OCI-LY3 (cell line): ENCODE measurements at regions not wholly inside any gene's neighbourhood (a gene's known extent, or its start where the extent isn't known, plus 50 kb on each side); places are given as distances from the start of the nearest gene placed in this dataset.

Source experiments
- H2AFZ ChIP-seq: fragments of 200-600, 300-600 bp; shearing (Covaris generic); 2 replicates; pipeline ENCODE4 v1.6.0; 2014; ENCODE audit warnings: antibody characterized with exemption, low read depth, low read length
- H3K27ac ChIP-seq: fragments of 200-600, 300-600 bp; sonication (generic); 2 replicates; pipeline ENCODE4 v1.5.1; 2014; ENCODE audit warnings: mild to moderate bottlenecking, low read length, moderate library complexity, mixed read lengths
- H3K27me3 ChIP-seq: fragments of 200-600, 300-600 bp; sonication (generic); 2 replicates; pipeline ENCODE4 v1.6.1; 2014; ENCODE audit warnings: low read depth, low read length, mixed read lengths
- H3K36me3 ChIP-seq: fragments of 200-600, 300-600 bp; sonication (generic); replicated peaks from 2 replicates; pipeline ENCODE3; 2014; ENCODE audit warnings: low read depth, low read length, mixed read lengths
- H3K4me1 ChIP-seq: fragments of 300-600, 200-600 bp; sonication (generic); 2 replicates; pipeline ENCODE4 v1.6.1; 2014; ENCODE audit warnings: low read length, mixed read lengths
- H3K4me2 ChIP-seq: fragments of 200-600, 300-600 bp; sonication (generic); 2 replicates; pipeline ENCODE4 v1.6.1; 2014; ENCODE audit warnings: low read length, mixed read lengths
- H3K4me3 ChIP-seq: fragments of 300-600, 200-600 bp; sonication (generic); 2 replicates; pipeline ENCODE4 v1.5.1; 2014; ENCODE audit warnings: antibody characterized with exemption, mild to moderate bottlenecking, low read length, moderate library complexity
- H3K79me2 ChIP-seq: fragments of 300-600, 200-600 bp; shearing (Covaris generic); 2 replicates; pipeline ENCODE4 v1.6.1; 2014; ENCODE audit warnings: mild to moderate bottlenecking, low read length, mixed read lengths
- H3K9ac ChIP-seq: fragments of 300-600, 200-600 bp; shearing (Covaris generic); 2 replicates; pipeline ENCODE4 v1.6.0; 2014; ENCODE audit warnings: mild to moderate bottlenecking, low read length, moderate library complexity
- H3K9me3 ChIP-seq: fragments of 200-600, 300-600 bp; shearing (Covaris generic); 2 replicates; pipeline ENCODE4 v1.6.1; 2014; ENCODE audit warnings: low read length, mixed read lengths; ENCODE audit not compliant: insufficient read depth
- H4K20me1 ChIP-seq: fragments of 200-600, 300-600 bp; sonication (generic); 2 replicates; pipeline ENCODE4 v1.6.1; 2016; ENCODE audit warnings: low read length, mixed read lengths; ENCODE audit not compliant: insufficient read depth
- CTCF ChIP-seq: fragments of 200-600, 300-600 bp; sonication (generic); IDR thresholded peaks from 2 replicates; pipeline ENCODE4 v1.5.1; 2014; ENCODE audit warnings: antibody characterized with exemption, low read length, low read depth
- EZH2phosphoT487 ChIP-seq: fragments of 200-600 bp; shearing (Covaris generic); IDR thresholded peaks from 2 replicates; pipeline ENCODE4 v1.6.1; 2018; ENCODE audit warnings: antibody characterized with exemption, mixed run types, low read depth

- H2AFZ ChIP-seq, result no peak overlapping the region
- no peaks in the 10 kb centered on the region for H3K9me3 ChIP-seq
- no peak overlapping the region for H3K4me3 ChIP-seq
- no peak overlapping the region for H3K9ac ChIP-seq
- H3K79me2 ChIP-seq, result 0 out of 2 replicates have a peak, but pooled peaks cover 2% of the 10 kb centered on the region
- TF ChIP-seq CTCF (no peak), EZH2phosphoT487 (no peak)
- H3K27ac ChIP-seq, result no peak overlapping the region
- H3K27me3 ChIP-seq, result no peaks in the 10 kb centered on the region
- H3K4me1 ChIP-seq, result no peaks in the 10 kb centered on the region
- no peaks in the 10 kb centered on the region for H4K20me1 ChIP-seq
- no peaks in the 10 kb centered on the region for H3K36me3 ChIP-seq
- no peak overlapping the region for H3K4me2 ChIP-seq
Measured at GRCh38 chr13:74006666-74007065, 127.5 kb downstream of the KLF12 start.

GRCh38 chr13:74005320-74006157 is 128.7 kb downstream of the KLF12 start:
- H3K79me2 ChIP-seq, result 0 out of 2 replicates have a peak, but pooled peaks cover 2% of the 10 kb centered on the region
- no peaks in the 10 kb centered on the region for H3K9me3 ChIP-seq
- H3K36me3 ChIP-seq, result no peaks in the 10 kb centered on the region
- no peak overlapping the region for H2AFZ ChIP-seq
- TF ChIP-seq EZH2phosphoT487, result no peak
- no peak for TF ChIP-seq CTCF
- H3K27ac ChIP-seq, result no peak overlapping the region
- no peak overlapping the region for H3K4me3 ChIP-seq
- no peak overlapping the region for H3K4me2 ChIP-seq
- H3K27me3 ChIP-seq, result no peaks in the 10 kb centered on the region
- no peak overlapping the region for H3K9ac ChIP-seq
- no peaks in the 10 kb centered on the region for H3K4me1 ChIP-seq
- no peaks in the 10 kb centered on the region for H4K20me1 ChIP-seq

- Histone ChIP-seq H3K4me3 (no peak overlapping the region), H4K20me1 (no peaks in the 10 kb centered on the region), H3K4me1 (no peaks in the 10 kb centered on the region), H3K79me2 (no peaks in the 10 kb centered on the region), H2AFZ (no peak overlapping the region), H3K9me3 (no peaks in the 10 kb centered on the region), H3K9ac (no peak overlapping the region), H3K36me3 (no peaks in the 10 kb centered on the region), H3K27me3 (no peaks in the 10 kb centered on the region), H3K4me2 (no peak overlapping the region), H3K27ac (no peak overlapping the region)
- TF ChIP-seq CTCF, result no peak
- TF ChIP-seq EZH2phosphoT487, result no peak
Measured at GRCh38 chr13:74004109-74004508, 130.1 kb downstream of the KLF12 start.

- no peak overlapping the region for H3K27ac ChIP-seq
- H2AFZ ChIP-seq, result no peak overlapping the region
- H3K27me3 ChIP-seq, result no peaks in the 10 kb centered on the region
- H3K4me2 ChIP-seq, result no peak overlapping the region
- no peak overlapping the region for H3K4me3 ChIP-seq
- no peaks in the 10 kb centered on the region for H3K9me3 ChIP-seq
- no peaks in the 10 kb centered on the region for H3K36me3 ChIP-seq
- TF ChIP-seq CTCF, result no peak
- no peak for TF ChIP-seq EZH2phosphoT487
- H3K9ac ChIP-seq, result no peak overlapping the region
- no peaks in the 10 kb centered on the region for H4K20me1 ChIP-seq
- no peaks in the 10 kb centered on the region for H3K79me2 ChIP-seq
- H3K4me1 ChIP-seq, result peaks cover 6% of the 10 kb centered on the region; the same call in 1 of the 2 replicates
Measured at GRCh38 chr13:74003374-74003773, 130.8 kb downstream of the KLF12 start.
